Loucy (cell line): ENCODE measurements at regions not wholly inside any gene's neighbourhood (a gene's known extent, or its start where the extent isn't known, plus 50 kb on each side); places are given as distances from the start of the nearest gene placed in this dataset.

ENCODE experiments used
- H2AFZ ChIP-seq: fragments of 200-600 bp; sonication (generic); 2 replicates; pipeline ENCODE4 v1.6.0; 2016; ENCODE audit warnings: antibody characterized with exemption, mild to moderate bottlenecking, low read length, moderate library complexity
- H3F3A ChIP-seq: fragments of 200-600 bp; 2 replicates; pipeline ENCODE4 v1.6.0; 2016; ENCODE audit warnings: antibody characterized with exemption, low read depth, mild to moderate bottlenecking
- H3K27me3 ChIP-seq: fragments of 200-600 bp; sonication (generic); 2 replicates; pipeline ENCODE4 v1.6.1; 2014; ENCODE audit warnings: low read length, mild to moderate bottlenecking; ENCODE audit not compliant: insufficient read depth, poor library complexity, severe bottlenecking
- H3K36me3 ChIP-seq: fragments of 200-600 bp; sonication (generic); 2 replicates; pipeline ENCODE4 v1.6.1; 2016; ENCODE audit warnings: low read length; ENCODE audit not compliant: insufficient read depth
- H3K4me1 ChIP-seq: fragments of 200-600 bp; sonication (generic); 2 replicates; pipeline ENCODE4 v1.5.1; 2014; ENCODE audit warnings: low read length, mild to moderate bottlenecking; ENCODE audit not compliant: insufficient read depth, poor library complexity, severe bottlenecking
- H3K4me2 ChIP-seq: fragments of 200-600 bp; sonication (generic); 2 replicates; pipeline ENCODE4 v1.6.0; 2014; ENCODE audit warnings: antibody characterized with exemption, low read length, low read depth, mild to moderate bottlenecking; ENCODE audit not compliant: poor library complexity, severe bottlenecking
- H3K4me3 ChIP-seq: fragments of 200-600 bp; sonication (generic); 2 replicates; pipeline ENCODE4 v1.5.1; 2014; ENCODE audit warnings: low read length, mild to moderate bottlenecking, mixed read lengths; ENCODE audit not compliant: poor library complexity, severe bottlenecking
- H3K79me2 ChIP-seq: fragments of 200-600 bp; sonication (generic); 2 replicates; pipeline ENCODE4 v1.6.1; 2014; ENCODE audit warnings: low read length; ENCODE audit not compliant: insufficient read depth
- H3K9ac ChIP-seq: fragments of 200-600 bp; sonication (generic); 2 replicates; pipeline ENCODE4 v1.6.0; 2014; ENCODE audit warnings: mild to moderate bottlenecking, low read depth, low read length, moderate library complexity; ENCODE audit not compliant: poor library complexity, severe bottlenecking
- H3K9me2 ChIP-seq: fragments of 200-600 bp; sonication (generic); replicated peaks from 2 replicates; pipeline ENCODE4 v1.6.1; 2016; ENCODE audit warnings: low read depth, low read length, mixed read lengths
- H3K9me3 ChIP-seq: fragments of 200-600 bp; sonication (generic); 2 replicates; pipeline ENCODE4 v1.6.1; 2014; ENCODE audit warnings: mild to moderate bottlenecking, antibody characterized with exemption, low read length, low read depth; ENCODE audit not compliant: insufficient read depth
- H4K20me1 ChIP-seq: fragments of 200-600 bp; sonication (generic); 2 replicates; pipeline ENCODE4 v1.6.0; 2014; ENCODE audit warnings: antibody characterized with exemption, low read length, mild to moderate bottlenecking; ENCODE audit not compliant: insufficient read depth, poor library complexity, severe bottlenecking
- EZH2phosphoT487 ChIP-seq: fragments of 200-600 bp; IDR thresholded peaks from 2 replicates; pipeline ENCODE4 v1.6.1; 2018; ENCODE audit warnings: antibody characterized with exemption, mild to moderate bottlenecking, moderate library complexity, borderline replicate concordance
- TF ChIP-seq, protein P1 (sequence below): fragments of 200-600 bp; sonication (generic); conservative IDR thresholded peaks from 2 replicates; pipeline ENCODE4 v1.5.1; 2014; ENCODE audit warnings: mild to moderate bottlenecking, antibody characterized with exemption, low read length

DNA sequence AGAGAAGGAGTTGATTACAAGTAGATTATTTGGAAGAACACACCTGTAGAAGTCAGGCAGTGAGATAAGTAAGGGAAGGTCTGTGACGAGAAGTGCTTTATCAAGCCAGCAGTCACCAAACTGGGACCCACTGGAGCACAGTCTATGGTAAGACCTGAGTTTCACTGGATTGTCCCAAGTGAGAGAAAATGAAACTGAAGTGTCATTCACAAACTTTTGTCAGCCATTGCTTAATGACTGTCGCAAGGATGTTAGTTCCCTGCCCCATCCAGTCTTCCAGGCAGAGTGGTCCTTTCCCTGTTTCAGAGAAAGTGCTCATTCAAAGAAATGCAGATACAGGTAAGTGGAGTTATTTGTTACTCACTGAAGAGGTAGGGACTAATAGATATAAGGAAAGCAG, 728.0 kb upstream of the TENM4 start:
- no peaks in the 10 kb centered on the region for H3K9me2 ChIP-seq
- no peaks in the 10 kb centered on the region for H3K27me3 ChIP-seq
- H3K4me1 ChIP-seq = no peaks in the 10 kb centered on the region
- no peak for TF ChIP-seq EZH2phosphoT487
- TF ChIP-seq, protein P1, sequence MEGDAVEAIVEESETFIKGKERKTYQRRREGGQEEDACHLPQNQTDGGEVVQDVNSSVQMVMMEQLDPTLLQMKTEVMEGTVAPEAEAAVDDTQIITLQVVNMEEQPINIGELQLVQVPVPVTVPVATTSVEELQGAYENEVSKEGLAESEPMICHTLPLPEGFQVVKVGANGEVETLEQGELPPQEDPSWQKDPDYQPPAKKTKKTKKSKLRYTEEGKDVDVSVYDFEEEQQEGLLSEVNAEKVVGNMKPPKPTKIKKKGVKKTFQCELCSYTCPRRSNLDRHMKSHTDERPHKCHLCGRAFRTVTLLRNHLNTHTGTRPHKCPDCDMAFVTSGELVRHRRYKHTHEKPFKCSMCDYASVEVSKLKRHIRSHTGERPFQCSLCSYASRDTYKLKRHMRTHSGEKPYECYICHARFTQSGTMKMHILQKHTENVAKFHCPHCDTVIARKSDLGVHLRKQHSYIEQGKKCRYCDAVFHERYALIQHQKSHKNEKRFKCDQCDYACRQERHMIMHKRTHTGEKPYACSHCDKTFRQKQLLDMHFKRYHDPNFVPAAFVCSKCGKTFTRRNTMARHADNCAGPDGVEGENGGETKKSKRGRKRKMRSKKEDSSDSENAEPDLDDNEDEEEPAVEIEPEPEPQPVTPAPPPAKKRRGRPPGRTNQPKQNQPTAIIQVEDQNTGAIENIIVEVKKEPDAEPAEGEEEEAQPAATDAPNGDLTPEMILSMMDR = no peak
- H2AFZ ChIP-seq = no peak overlapping the region
- no peak overlapping the region for H3K4me2 ChIP-seq
- H3K9me3 ChIP-seq = no peaks in the 10 kb centered on the region
- no peaks in the 10 kb centered on the region for H3K36me3 ChIP-seq
- no peaks in the 10 kb centered on the region for H3K79me2 ChIP-seq
- no peaks in the 10 kb centered on the region for H3F3A ChIP-seq
- no peak overlapping the region for H3K9ac ChIP-seq
- H4K20me1 ChIP-seq = no peaks in the 10 kb centered on the region
- H3K4me3 ChIP-seq = no peak overlapping the region

DNA sequence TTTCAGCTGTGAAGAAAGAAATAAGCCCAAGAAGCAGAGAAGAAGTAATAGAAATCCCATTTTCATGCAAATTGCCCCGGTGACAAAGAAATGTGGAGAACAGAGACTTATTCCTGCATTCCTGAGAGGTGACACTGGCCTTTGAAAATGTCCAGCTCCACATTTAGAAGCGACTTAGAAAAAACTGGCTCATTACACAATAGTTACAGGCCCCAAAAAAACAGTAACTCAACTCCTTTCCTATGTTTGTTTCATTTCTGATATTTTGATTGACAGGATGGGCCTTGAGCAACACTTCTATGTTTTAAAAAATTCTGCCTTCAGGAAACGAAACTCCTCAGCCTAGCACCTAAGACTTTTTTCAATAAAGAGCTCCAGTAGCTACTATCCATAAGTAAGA, 726.9 kb upstream of the TENM4 start:
- Histone ChIP-seq H3K9me2 (no peaks in the 10 kb centered on the region), H3K9ac (no peak overlapping the region), H3K27me3 (no peaks in the 10 kb centered on the region), H3K36me3 (no peaks in the 10 kb centered on the region), H3K4me2 (no peak overlapping the region), H3K79me2 (no peaks in the 10 kb centered on the region), H3K4me1 (no peaks in the 10 kb centered on the region), H3F3A (no peaks in the 10 kb centered on the region), H2AFZ (no peak overlapping the region), H4K20me1 (no peaks in the 10 kb centered on the region), H3K4me3 (no peak overlapping the region), H3K9me3 (no peaks in the 10 kb centered on the region)
- TF ChIP-seq, protein P1 = no peak
- TF ChIP-seq EZH2phosphoT487 = no peak

DNA sequence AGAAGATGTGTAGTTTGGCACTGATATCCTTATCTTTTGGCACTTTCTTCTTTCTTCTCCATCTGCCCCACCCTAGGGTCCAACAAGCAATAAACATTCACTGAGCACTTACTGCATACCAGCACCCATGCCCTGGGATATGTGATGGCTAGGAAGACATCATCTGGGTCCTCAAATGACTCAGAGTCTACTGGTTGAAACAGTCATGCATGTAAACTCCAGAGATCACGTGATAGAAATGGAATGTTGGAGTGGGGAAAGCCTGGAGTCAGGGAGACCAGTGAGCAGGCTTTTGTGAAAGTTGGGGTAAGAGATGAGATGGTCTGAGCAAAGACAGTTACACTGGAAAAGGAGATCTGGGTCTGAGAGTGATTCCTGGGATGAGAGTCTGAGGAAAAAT, 724.9 kb upstream of the TENM4 start:
- TF ChIP-seq, protein P1 = no peak
- no peak for TF ChIP-seq EZH2phosphoT487
- Histone ChIP-seq H3K27me3 (no peaks in the 10 kb centered on the region), H3K79me2 (no peaks in the 10 kb centered on the region), H3K4me3 (no peak overlapping the region), H4K20me1 (no peaks in the 10 kb centered on the region), H3K4me2 (no peak overlapping the region), H3K36me3 (no peaks in the 10 kb centered on the region), H3K9ac (no peak overlapping the region), H2AFZ (no peak overlapping the region), H3F3A (no peaks in the 10 kb centered on the region), H3K9me3 (no peaks in the 10 kb centered on the region), H3K4me1 (no peaks in the 10 kb centered on the region), H3K9me2 (no peaks in the 10 kb centered on the region)
